GM12892 (cell line): ENCODE measurements at regions not wholly inside any gene's neighbourhood (a gene's known extent, or its start where the extent isn't known, plus 50 kb on each side); places are given as distances from the start of the nearest gene placed in this dataset.

Experiments used
- POLR2A ChIP-seq: IDR thresholded peaks from 2 replicates; pipeline ENCODE4 v1.6.1; 2011; ENCODE audit warnings: low read depth, low read length, control low read depth
- POLR2AphosphoS5 ChIP-seq: IDR thresholded peaks from 2 replicates; pipeline ENCODE4 v1.6.1; 2011; ENCODE audit warnings: low read depth, low read length, control low read depth
- TAF1 ChIP-seq: IDR thresholded peaks from 2 replicates; pipeline ENCODE4 v1.6.1; 2011; ENCODE audit warnings: low read depth, mild to moderate bottlenecking, control low read depth, low read length, borderline replicate concordance

DNA sequence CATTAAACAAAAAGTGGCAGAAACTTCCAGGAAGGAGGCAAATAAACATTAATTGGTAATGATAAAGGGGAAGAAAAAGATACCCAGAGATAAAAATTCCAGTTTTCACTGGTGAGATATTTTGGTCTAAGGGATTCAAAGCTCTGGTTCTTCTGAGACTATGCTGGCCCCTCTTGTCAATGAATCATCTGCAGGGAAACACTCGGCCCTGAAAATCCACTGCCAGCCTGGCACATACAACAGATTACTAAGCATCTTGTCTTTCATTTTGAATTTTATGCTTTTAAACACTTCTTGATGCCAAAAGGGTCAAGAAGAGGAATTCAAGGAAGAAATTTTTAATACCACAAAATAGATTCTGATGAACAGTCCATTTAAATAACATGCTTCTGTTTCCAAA, 1603.8 kb upstream of the ZEB2 start:
- TF ChIP-seq POLR2A (no peak), POLR2AphosphoS5 (no peak), TAF1 (no peak)
